HG02588 (cell line): ENCODE measurements at regions not wholly inside any gene's neighbourhood (a gene's known extent, or its start where the extent isn't known, plus 50 kb on each side); places are given as distances from the start of the nearest gene placed in this dataset.

Experiments
- ATAC-seq: cut with Tn5 transposase; IDR thresholded peaks from one replicate; pipeline ENCODE4 v1.9.1; 2021; ENCODE audit warnings: mild to moderate bottlenecking, moderate library complexity; ENCODE audit not compliant: unreplicated experiment

GRCh38 chr12:67452119-67452805 is 183.1 kb downstream of the CAND1 start:
- ATAC-seq: peak; percentile 60

DNA sequence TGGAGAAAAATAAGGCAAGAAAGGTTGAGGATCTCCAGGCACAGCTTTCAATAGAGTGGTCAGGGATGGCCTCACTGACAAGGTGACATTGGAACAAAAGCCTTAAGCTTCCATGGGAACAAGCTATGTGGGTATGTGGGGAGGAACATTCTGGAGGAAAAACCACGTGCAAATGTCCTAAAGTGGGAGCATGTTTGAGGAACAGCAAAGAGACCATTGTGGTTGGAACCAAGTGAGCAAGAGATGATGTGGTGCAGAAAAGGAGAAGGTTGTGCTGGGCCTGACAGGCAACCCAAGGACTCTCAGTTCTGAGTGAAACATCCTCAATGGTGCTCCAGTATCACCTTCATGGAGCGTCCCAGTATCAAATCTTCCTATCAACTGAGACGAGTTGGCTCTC is 184.0 kb downstream of the CAND1 start:
- ATAC-seq: no peak

- no peak for ATAC-seq
Observed at GRCh38 chr12:67455236-67455635, 186.1 kb downstream of the CAND1 start.

GRCh38 chr12:67456431-67456901 is 187.3 kb downstream of the CAND1 start:
- ATAC-seq: no peak

DNA sequence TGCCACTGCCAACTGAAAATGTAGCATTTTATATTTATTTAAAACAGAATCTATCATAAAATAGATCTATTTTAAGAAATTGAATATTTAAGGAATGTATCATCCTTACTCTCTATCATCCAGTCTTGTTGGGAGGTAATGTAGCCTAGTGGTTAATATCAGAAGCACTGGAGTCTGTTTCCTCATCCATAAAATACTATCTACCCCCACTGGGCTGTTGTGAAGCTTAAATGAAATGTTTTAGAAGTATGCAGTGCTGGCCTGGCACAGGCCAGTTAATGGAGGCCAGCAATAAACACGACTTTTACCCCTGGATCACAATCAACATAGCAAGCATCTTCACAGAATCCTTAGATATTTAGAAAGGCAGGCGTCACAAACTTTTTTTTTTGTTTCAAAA is 188.0 kb downstream of the CAND1 start:
- no peak for ATAC-seq

GRCh38 chr12:67457778-67458665 is 188.9 kb downstream of the CAND1 start:
- ATAC-seq: no peak

DNA sequence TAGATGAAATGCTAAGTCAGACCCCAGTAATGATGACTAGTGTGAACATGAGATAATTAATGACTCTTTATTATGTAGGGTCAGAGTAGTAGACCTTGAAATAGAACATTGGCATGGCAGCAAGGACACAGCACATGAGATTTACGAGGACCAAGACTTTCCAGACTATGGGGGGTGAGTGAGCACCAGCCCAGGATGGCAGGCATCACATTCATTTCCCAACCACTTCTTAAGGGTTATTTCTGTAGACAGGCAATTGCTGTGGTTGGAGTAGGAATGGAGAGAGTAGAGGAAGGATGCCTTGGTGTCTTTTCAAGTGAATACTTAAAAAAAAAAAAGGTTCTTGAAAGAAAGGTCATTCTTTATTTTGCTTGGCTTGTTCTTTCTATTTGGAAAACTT is 189.4 kb upstream of the DYRK2 start:
- ATAC-seq: no peak

DNA sequence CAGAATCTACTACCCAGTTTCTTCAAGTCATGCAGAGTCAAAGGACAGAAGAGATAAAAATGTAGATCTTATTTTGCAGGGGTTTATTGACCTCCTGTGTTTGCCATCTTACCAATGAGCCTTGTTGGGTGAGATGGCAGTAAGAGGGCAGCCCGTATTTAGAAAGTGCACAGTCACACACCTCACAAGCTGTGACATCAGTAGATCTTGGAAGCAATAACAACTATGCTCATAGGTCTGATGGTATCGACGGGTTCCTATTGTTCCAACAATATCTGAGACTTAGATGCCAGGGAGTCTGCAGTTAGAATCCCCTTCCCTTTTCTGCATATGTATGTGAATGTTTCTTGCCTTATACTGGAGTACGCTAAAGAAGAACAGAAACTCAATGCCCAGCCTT is 189.0 kb upstream of the DYRK2 start:
- no peak for ATAC-seq

GRCh38 chr12:67460388-67460787 is 188.2 kb upstream of the DYRK2 start:
- no peak for ATAC-seq

GRCh38 chr12:67468549-67469245 is 179.8 kb upstream of the DYRK2 start:
- no peak for ATAC-seq

DNA sequence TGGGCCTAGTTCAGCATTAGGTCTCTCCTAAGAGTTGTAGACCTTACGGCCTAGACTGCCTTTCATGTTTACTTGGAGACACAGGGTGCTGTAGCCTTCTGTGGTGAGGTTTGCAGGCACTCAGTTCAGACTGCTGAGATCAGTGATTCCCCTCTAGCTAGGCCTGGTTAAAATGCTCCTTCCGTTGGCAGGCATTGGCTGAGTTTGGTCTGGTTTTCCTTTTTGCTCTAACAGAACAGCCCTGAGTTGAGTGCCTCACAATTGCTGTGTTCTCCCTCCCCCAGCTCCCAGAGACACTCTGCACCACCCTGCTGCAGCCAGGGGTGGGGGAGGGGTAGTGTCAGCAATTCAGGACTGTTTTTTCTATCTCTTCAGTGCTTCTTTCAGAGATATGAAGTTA is 178.9 kb upstream of the DYRK2 start:
- no peak for ATAC-seq

GRCh38 chr12:67471810-67472209 is 176.7 kb upstream of the DYRK2 start:
- no peak for ATAC-seq

- ATAC-seq: no peak
Observed at GRCh38 chr12:67472539-67472938, 176.0 kb upstream of the DYRK2 start.

- no peak for ATAC-seq
Observed at GRCh38 chr12:67474934-67475620, 173.5 kb upstream of the DYRK2 start.

- ATAC-seq: no peak
Observed at GRCh38 chr12:67475725-67476124, 172.8 kb upstream of the DYRK2 start.

GRCh38 chr12:67477681-67478265 is 170.8 kb upstream of the DYRK2 start:
- no peak for ATAC-seq

GRCh38 chr12:67482751-67483661 is 165.5 kb upstream of the DYRK2 start:
- no peak for ATAC-seq

- ATAC-seq: peak; percentile 39
Observed at GRCh38 chr12:67483871-67484554, 164.5 kb upstream of the DYRK2 start.
